ENCODE measurements at regions not wholly inside any gene's neighbourhood (a gene's known extent, or its start where the extent isn't known, plus 50 kb on each side); places are given as distances from the start of the nearest gene placed in this dataset.

GRCh38 chr7:142385491-142386340, 127.9 kb upstream of the PRSS58 start:
- peak; percentile 32 for DNase-seq (ENCODE audit: low spot score)

More at GRCh38 chr7:142385491-142386340, 127.9 kb upstream of the PRSS58 start:
- POLR2A ChIA-PET, result no interaction called here
- CTCF ChIA-PET (ENCODE audit: low intra/inter-chr PET ratio, low total read pairs), result no interaction called here
- H3K79me2 ChIP-seq (ENCODE audit: insufficient read depth, low read length), result no peaks in the 10 kb centered on the region
- H3K36me3 ChIP-seq (replicated peaks in 1 of 2; ENCODE audit: control insufficient read depth in 1 of 2, insufficient read depth in 2 of 2, low read length in 2 of 2), result no peaks in the 10 kb centered on the region
- no peak overlapping the region for H3K4me3 ChIP-seq (replicated peaks in 1 of 3; ENCODE audit: insufficient read depth in 1 of 3, low read depth in 2 of 3, low read length in 3 of 3)
- BruUV-seq (replicated peaks), result no TSS peak
- in situ Hi-C loops (cut with HindIII; ENCODE audit: extremely low pct_ligation_motif_present, low pct_unique_long_range_greater_than_20kb), result no loop called here
- H3K4me1 ChIP-seq (ENCODE audit: insufficient read depth, low read length), result peaks cover 18% of the 10 kb centered on the region
- intact Hi-C loops (cut with micrococcal nuclease; ENCODE audit: unreplicated experiment), result loop anchor here (1.0 kb wide), 1 partner anchor 98 kb away; no protein-coding TSS in a partner anchor
- H3K27ac ChIP-seq (ENCODE audit: extremely low read length, insufficient read depth, low read length), result no peak overlapping the region
- peak; percentile 82 for ATAC-seq
- no peak overlapping the region for H3K9ac ChIP-seq (ENCODE audit: insufficient read depth, low read depth, low read length)
- FAIRE-seq, result peak; percentile 67
- no peak overlapping the region for H2AFZ ChIP-seq (ENCODE audit: low read length)
- TF ChIP-seq KAT2B (IDR thresholded peaks at IDR 0.05; ENCODE audit: borderline replicate concordance, low read depth, low read length), result no peak
- TF ChIP-seq CTCF (CRISPR knock-in tag; IDR thresholded peaks at IDR 0.05), result peak; percentile 53
- peak; percentile 31; the same call in 1 of the 2 replicates for TF ChIP-seq CEBPB (IDR thresholded peaks at IDR 0.05; ENCODE audit: borderline replicate concordance, low read depth, low read length)
- TF ChIP-seq ZNF143 (CRISPR knock-in tag; IDR thresholded peaks at IDR 0.05), result peak; percentile 77
- peak; percentile 60; the same call in 1 of the 2 replicates for TF ChIP-seq ZNF652 (CRISPR knock-in tag; IDR thresholded peaks at IDR 0.05; ENCODE audit: borderline replicate concordance, low read depth)
- no peak for TF ChIP-seq ZNF33B (CRISPR knock-in tag; IDR thresholded peaks at IDR 0.05)
- peak; percentile 47; the same call in 1 of the 2 replicates for TF ChIP-seq CEBPG (CRISPR knock-in tag; IDR thresholded peaks at IDR 0.05)
- TF ChIP-seq SMC3 (IDR thresholded peaks at IDR 0.05; ENCODE audit: low read length), result peak; percentile 21; the same call in 1 of the 2 replicates
- TF ChIP-seq NCOA5 (CRISPR knock-in tag; IDR thresholded peaks at IDR 0.05), result no peak
- no peaks in the 10 kb centered on the region for H3K9me3 ChIP-seq (ENCODE audit: low read length)
- no peak overlapping the region for H3K4me2 ChIP-seq (ENCODE audit: low read depth, low read length)
- no peaks in the 10 kb centered on the region for H4K20me1 ChIP-seq (ENCODE audit: insufficient read depth, low read length)
- 17% methylated on average over 7 of the region's 8 CpGs for WGBS (ENCODE audit: low lambda C conversion rate)
- H3K27me3 ChIP-seq (ENCODE audit: control insufficient read depth in 1 of 2, insufficient read depth in 2 of 2, low read length in 2 of 2), result no peaks in the 10 kb centered on the region
